Esophagus mucosa (tissue), 1 donor: ENCODE measurements at regions not wholly inside any gene's neighbourhood (a gene's known extent, or its start where the extent isn't known, plus 50 kb on each side); places are given as distances from the start of the nearest gene placed in this dataset.

Experiments
- ATAC-seq: fragments of 200-7000 bp; cut with Tn5 transposase; one replicate; pipeline ENCODE4 v1.9.1; 2020
- donor health status: DM: yes; HTN: yes; CAD: no.

- ATAC-seq, result no peak
These were observed 297.0 kb upstream of the EDNRB start for GRCh38 chr13:78215458-78216108.

- no peak for ATAC-seq
These were observed 282.8 kb upstream of the EDNRB start for GRCh38 chr13:78201411-78201810.

DNA sequence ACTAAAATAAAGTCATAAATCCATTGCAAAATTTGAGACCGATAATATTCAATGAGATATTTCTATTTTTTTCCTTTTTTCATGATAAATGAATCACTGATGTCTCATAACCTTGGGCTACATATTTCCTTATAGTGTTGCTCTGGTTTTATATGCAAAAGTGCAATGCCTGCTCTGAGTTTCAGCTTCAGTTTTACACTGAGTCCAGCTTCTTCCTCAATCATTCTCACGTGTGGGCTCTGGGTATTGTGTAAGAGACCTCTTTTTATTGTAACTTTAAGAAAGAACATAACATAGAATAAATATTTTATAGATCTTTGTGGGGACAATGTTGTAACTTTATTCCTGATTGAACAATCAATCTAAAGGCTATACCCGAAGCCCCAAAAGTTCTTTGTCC, 280.2 kb upstream of the EDNRB start:
- no peak for ATAC-seq

- ATAC-seq, result no peak
These were observed 279.8 kb upstream of the EDNRB start for GRCh38 chr13:78198419-78198818.

- ATAC-seq, result no peak
These were observed 278.6 kb upstream of the EDNRB start for GRCh38 chr13:78197231-78197630.

GRCh38 chr13:78194904-78195639, 276.4 kb upstream of the EDNRB start:
- ATAC-seq, result no peak

GRCh38 chr13:78193846-78194245, 275.2 kb upstream of the EDNRB start:
- no peak for ATAC-seq

GRCh38 chr13:78192716-78193115, 274.1 kb upstream of the EDNRB start:
- ATAC-seq, result no peak

- no peak for ATAC-seq
These were observed 271.7 kb upstream of the EDNRB start for GRCh38 chr13:78190296-78190695.

- no peak for ATAC-seq
These were observed 269.1 kb upstream of the EDNRB start for GRCh38 chr13:78187781-78188180.

DNA sequence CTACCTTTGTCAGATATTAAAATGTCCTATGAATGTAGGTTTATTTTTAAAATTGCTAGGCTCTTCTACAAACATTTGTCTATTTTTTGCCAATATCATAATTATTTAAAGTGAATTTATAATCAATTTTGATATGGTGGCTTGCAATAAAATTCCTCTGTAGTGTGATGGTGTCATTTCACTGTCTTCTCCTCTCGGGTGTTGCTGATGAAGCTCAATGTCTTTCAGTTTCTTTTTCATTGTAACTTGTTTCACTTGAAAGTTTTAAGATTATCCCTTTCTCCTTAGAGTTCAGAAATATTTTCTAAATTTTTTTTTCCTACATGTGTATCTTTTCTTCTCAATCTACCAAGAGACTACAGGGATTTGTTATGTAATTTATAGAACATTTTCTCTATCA, 267.1 kb upstream of the EDNRB start:
- no peak for ATAC-seq

DNA sequence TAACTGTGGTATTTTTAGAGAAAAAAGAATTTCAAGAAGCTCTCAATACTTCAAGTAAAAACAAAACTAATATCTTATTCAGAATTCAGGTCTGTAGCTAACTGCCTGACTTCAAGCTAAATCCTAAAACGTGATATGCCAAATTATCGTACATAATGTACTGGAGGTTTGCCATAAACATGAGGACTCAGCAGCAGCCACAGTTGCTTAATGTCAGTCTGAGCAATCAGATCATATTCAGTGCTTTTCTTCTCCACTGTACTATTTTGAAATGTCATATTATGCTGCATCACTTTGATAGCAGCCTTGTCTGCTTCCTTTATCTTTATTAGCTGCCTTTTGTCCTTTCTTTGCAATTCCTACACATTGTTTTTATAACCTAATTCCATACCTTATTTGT, 265.1 kb upstream of the EDNRB start:
- no peak for ATAC-seq

- ATAC-seq, result no peak
These were observed 264.2 kb upstream of the EDNRB start for GRCh38 chr13:78182813-78183212.

DNA sequence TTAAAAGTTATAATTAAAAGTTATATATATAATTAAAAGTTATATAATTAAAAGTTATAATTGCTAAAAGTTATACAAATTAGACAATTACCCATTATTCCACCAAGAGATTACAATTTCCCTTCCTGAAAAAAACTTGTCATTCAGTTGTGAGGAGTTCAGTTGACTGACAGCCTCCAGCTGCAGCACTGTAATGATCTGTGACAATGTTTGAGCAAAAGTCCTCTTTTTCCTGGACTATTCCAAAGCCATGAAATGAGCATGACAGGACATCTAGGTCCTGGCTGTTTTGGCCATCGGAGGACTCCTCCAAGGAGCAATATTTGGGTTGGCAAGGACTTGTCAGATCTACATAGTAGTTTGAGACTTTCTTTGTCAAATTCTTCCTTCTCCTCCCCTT, 258.7 kb upstream of the EDNRB start:
- ATAC-seq, result no peak

- no peak for ATAC-seq
These were observed 258.2 kb upstream of the EDNRB start for GRCh38 chr13:78176880-78177279.

DNA sequence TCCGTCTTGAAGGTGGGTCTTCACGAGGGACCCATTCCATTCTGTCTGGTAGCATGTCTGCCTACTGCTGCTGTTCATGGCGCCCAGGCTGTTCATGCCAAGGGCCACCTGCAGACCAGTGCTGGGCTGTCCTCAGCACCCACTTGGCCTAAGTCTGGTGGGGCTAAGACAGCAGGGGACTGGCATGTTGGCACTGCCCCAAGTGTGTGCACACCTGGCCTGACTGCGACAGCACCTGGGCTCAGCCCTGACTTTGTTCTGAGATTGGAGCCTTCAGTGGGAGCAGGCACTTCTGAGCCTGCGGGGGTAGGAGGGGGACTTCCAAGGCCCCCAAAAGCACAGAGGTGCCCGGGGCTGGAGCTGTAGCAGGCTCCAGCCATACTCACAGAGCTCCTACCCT, 250.8 kb upstream of the EDNRB start:
- ATAC-seq, result no peak

- ATAC-seq, result no peak
These were observed 250.3 kb upstream of the EDNRB start for GRCh38 chr13:78168981-78169380.

DNA sequence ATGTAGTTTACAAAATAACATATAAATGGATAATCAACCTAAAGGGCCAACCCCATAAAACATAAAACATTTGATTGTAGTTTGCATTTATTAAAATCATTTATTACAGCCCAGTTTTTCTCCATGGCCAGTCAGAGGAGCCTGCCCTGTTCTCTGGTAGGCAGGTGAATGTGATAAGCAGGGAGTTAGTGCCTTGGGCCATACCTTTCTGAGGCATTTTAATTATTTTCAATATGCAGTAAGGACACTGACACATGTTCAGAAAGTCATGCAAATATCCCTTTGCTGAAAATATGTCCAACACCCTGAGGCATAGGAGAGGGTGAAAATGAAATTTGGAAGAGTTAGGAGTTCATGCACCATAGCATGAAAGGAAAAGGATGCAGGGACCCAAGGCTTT, 242.6 kb upstream of the EDNRB start:
- ATAC-seq, result no peak

DNA sequence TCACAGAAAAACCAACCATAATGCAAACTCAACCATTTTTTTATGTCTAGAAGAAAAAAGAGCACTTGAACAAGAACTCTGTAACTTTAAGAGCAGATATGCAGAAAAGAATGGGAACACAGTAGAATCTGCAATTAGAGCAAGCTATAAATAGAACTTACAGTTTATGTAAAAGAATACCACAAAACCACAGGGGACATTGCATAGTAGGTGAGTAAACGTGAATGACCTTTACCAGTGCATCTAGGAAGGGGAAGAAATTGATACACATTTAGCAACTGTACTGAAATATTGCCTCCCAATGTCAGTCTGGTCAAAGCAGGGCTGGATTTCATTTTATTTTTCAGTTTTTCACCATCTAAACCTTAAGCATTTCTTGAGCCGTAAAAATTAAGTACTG, 242.2 kb upstream of the EDNRB start:
- ATAC-seq, result no peak

DNA sequence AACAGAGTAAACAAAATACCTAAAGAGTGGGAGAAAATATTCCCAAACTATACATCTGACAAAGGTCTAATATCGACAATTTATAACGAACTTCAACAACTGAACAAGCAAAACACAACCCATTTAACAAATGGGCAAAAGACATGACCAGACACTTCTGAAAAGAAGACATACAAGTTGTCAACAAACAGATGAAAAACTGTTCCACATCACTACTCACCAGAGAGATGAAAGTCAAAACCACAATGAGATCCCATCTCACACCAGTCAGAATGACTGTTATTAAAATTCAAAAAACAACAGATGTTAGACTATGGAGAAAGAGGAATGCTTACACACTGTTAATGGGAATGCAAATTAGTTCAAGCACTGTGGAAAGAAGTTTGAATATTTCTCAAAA, 233.8 kb upstream of the EDNRB start:
- ATAC-seq, result no peak

DNA sequence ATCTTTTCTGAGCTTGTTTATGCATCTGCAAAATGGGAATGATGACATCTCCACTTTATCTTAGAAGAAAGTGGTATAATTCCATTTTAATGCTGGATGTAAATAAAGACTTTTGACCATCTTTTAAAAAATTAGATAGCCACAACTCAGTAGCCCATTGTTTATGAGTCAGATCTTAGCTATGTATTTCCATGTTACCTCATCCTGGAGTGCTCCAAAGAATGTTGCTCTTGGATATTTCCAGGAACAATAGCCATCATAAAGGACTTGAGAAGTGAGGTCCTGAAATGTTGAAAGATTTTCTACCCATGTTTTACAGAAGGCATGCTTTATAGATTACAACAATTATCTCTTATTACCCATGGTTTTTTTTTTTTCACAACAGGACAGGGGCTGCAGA, 229.3 kb upstream of the EDNRB start:
- ATAC-seq, result no peak

GRCh38 chr13:78145276-78145675, 226.6 kb upstream of the EDNRB start:
- no peak for ATAC-seq

- ATAC-seq, result no peak
These were observed 221.1 kb upstream of the EDNRB start for GRCh38 chr13:78139765-78140164.

GRCh38 chr13:78138756-78139155, 220.1 kb upstream of the EDNRB start:
- ATAC-seq, result no peak
